H9 (cell line): ENCODE measurements at regions not wholly inside any gene's neighbourhood (a gene's known extent, or its start where the extent isn't known, plus 50 kb on each side); places are given as distances from the start of the nearest gene placed in this dataset.

Experiments used
- DNase-seq: peaks from one replicate; pipeline ENCODE4 v3.0.0-alpha.2; 2017
- H2AFZ ChIP-seq: one replicate; pipeline ENCODE4 v1.6.1; 2013; ENCODE audit warnings: mild to moderate bottlenecking, low read length, control low read depth, moderate library complexity
- H2AK5ac ChIP-seq: 2 replicates; pipeline ENCODE4 v1.6.1; 2013; ENCODE audit warnings: low read length, control low read depth, mixed read lengths; ENCODE audit not compliant: insufficient read length
- H2BK120ac ChIP-seq: one replicate; pipeline ENCODE4 v1.6.1; 2013; ENCODE audit warnings: low read depth, mild to moderate bottlenecking, low read length, control low read depth, inconsistent platforms; ENCODE audit not compliant: poor library complexity, severe bottlenecking
- H2BK12ac ChIP-seq: 2 replicates; pipeline ENCODE4 v1.6.1; 2013; ENCODE audit warnings: low read length, control low read depth, mixed read lengths, low read depth; ENCODE audit not compliant: insufficient read length
- H2BK15ac ChIP-seq: 2 replicates; pipeline ENCODE4 v1.6.1; 2013; ENCODE audit warnings: low read depth, low read length, control low read depth
- H2BK20ac ChIP-seq: one replicate; pipeline ENCODE4 v1.6.1; 2013; ENCODE audit warnings: low read depth, mild to moderate bottlenecking, low read length, control low read depth, inconsistent platforms; ENCODE audit not compliant: poor library complexity, severe bottlenecking
- H2BK5ac ChIP-seq: 2 replicates; pipeline ENCODE4 v1.6.1; 2013; ENCODE audit warnings: low read length, control low read depth, mixed read lengths; ENCODE audit not compliant: insufficient read length
- H3K14ac ChIP-seq: 2 replicates; pipeline ENCODE4 v1.6.1; 2013; ENCODE audit warnings: low read length, control low read depth; ENCODE audit not compliant: insufficient read depth
- H3K18ac ChIP-seq: 2 replicates; pipeline ENCODE4 v1.6.1; 2013; ENCODE audit warnings: low read depth, mild to moderate bottlenecking, mixed read lengths, low read length, control low read depth; ENCODE audit not compliant: insufficient read length
- H3K23ac ChIP-seq: 2 replicates; pipeline ENCODE4 v1.6.1; 2013; ENCODE audit warnings: low read length, control low read depth, mixed read lengths, low read depth; ENCODE audit not compliant: insufficient read length
- H3K23me2 ChIP-seq: 2 replicates; pipeline ENCODE4 v1.6.1; 2013; ENCODE audit warnings: low read depth, mild to moderate bottlenecking, mixed read lengths, low read length, control low read depth; ENCODE audit not compliant: insufficient read length, poor library complexity, severe bottlenecking
- H3K27ac ChIP-seq: 2 replicates; pipeline ENCODE4 v1.5.1; 2013; ENCODE audit warnings: low read length, control low read depth, mixed read lengths, low read depth; ENCODE audit not compliant: insufficient read length
- H3K27me3 ChIP-seq: 2 replicates; pipeline ENCODE4 v1.6.1; 2013; ENCODE audit warnings: low read length, control low read depth, inconsistent platforms; ENCODE audit not compliant: insufficient read depth
- H3K4ac ChIP-seq: 2 replicates; pipeline ENCODE4 v1.6.1; 2013; ENCODE audit warnings: low read depth, mild to moderate bottlenecking, control low read depth, inconsistent platforms, low read length, moderate library complexity
- H3K4me1 ChIP-seq: 2 replicates; pipeline ENCODE4 v1.6.1; 2013; ENCODE audit warnings: low read length, control low read depth, inconsistent platforms; ENCODE audit not compliant: insufficient read depth
- H3K4me2 ChIP-seq: 2 replicates; pipeline ENCODE4 v1.6.1; 2013; ENCODE audit warnings: low read length, control low read depth, mixed read lengths; ENCODE audit not compliant: insufficient read length, insufficient read depth
- H3K56ac ChIP-seq: 2 replicates; pipeline ENCODE4 v1.6.1; 2013; ENCODE audit warnings: low read depth, mild to moderate bottlenecking, mixed read lengths, low read length, control low read depth; ENCODE audit not compliant: insufficient read length
- H3K79me1 ChIP-seq: 2 replicates; pipeline ENCODE4 v1.6.1; 2013; ENCODE audit warnings: low read depth, mild to moderate bottlenecking, moderate library complexity, low read length, control low read depth, inconsistent platforms; ENCODE audit not compliant: insufficient read depth, poor library complexity, severe bottlenecking
- H3K79me2 ChIP-seq: 2 replicates; pipeline ENCODE4 v1.6.1; 2013; ENCODE audit warnings: low read length, control low read depth, inconsistent platforms; ENCODE audit not compliant: insufficient read depth
- H3K9ac ChIP-seq: 2 replicates; pipeline ENCODE4 v1.6.1; 2013; ENCODE audit warnings: low read length, control low read depth, mixed read lengths; ENCODE audit not compliant: insufficient read length; ENCODE audit errors: extremely low read depth
- H3K9me3 ChIP-seq: one replicate; pipeline ENCODE4 v1.6.1; 2013; ENCODE audit warnings: low read depth, low read length, inconsistent platforms; ENCODE audit not compliant: control insufficient read depth
- H3T11ph ChIP-seq: one replicate; pipeline ENCODE4 v1.6.1; 2013; ENCODE audit warnings: mild to moderate bottlenecking, low read length, control low read depth, inconsistent platforms
- H4K20me1 ChIP-seq: one replicate; pipeline ENCODE4 v1.6.1; 2013; ENCODE audit not compliant: control insufficient read depth, insufficient read length, insufficient read depth
- H4K5ac ChIP-seq: 2 replicates; pipeline ENCODE4 v1.6.1; 2013; ENCODE audit warnings: low read depth, mild to moderate bottlenecking, mixed read lengths, low read length, control low read depth; ENCODE audit not compliant: insufficient read length
- H4K8ac ChIP-seq: replicated peaks from 2 replicates; pipeline ENCODE4 v1.6.1; 2013; ENCODE audit warnings: low read length, control low read depth, mixed read lengths, low read depth; ENCODE audit not compliant: insufficient read length
- H4K91ac ChIP-seq: 2 replicates; pipeline ENCODE4 v1.6.1; 2013; ENCODE audit warnings: low read depth, mild to moderate bottlenecking, moderate library complexity, mixed read lengths, low read length, control low read depth; ENCODE audit not compliant: insufficient read length
- H3K27ac Mint-ChIP-seq, 3 experiments: 2 replicates in 2 of 3; 3 replicates in 1 of 3; pipeline ENCODE4 v1.8.0; 2020 to 2021; ENCODE audit warnings: mixed read lengths in 3 of 3, mild to moderate bottlenecking in 1 of 3, moderate library complexity in 1 of 3
- H3K27me3 Mint-ChIP-seq: 2 replicates; pipeline ENCODE4 v1.8.0; 2021; ENCODE audit warnings: low read depth, mild to moderate bottlenecking, moderate library complexity, mixed read lengths
- H3K36me3 Mint-ChIP-seq, 3 experiments: 2 replicates in 2 of 3; 3 replicates in 1 of 3; pipeline ENCODE4 v1.8.0; 2020 to 2021; ENCODE audit warnings: low read depth in 3 of 3, mixed read lengths in 3 of 3; ENCODE audit not compliant: insufficient read depth in 1 of 3
- H3K4me1 Mint-ChIP-seq, 2 experiments: 2 replicates each; pipeline ENCODE4 v1.8.0; 2020; ENCODE audit warnings: mixed read lengths in 2 of 2
- H3K4me3 Mint-ChIP-seq, 2 experiments: 2 replicates in 1 of 2; 3 replicates in 1 of 2; pipeline ENCODE4 v1.8.0; 2020 to 2021; ENCODE audit warnings: mild to moderate bottlenecking in 2 of 2, mixed read lengths in 2 of 2, moderate library complexity in 1 of 2
- H3K9me3 Mint-ChIP-seq, 2 experiments: 2 replicates in 1 of 2; 3 replicates in 1 of 2; pipeline ENCODE4 v1.8.0; 2020; ENCODE audit warnings: mild to moderate bottlenecking in 2 of 2, mixed read lengths in 2 of 2, moderate library complexity in 1 of 2
- WGBS: extraction: QIAGEN DNeasy Blood & Tissue Kit; methylation state at CpG from one replicate; pipeline ENCODE4 v1.1.7; 2013; ENCODE audit warnings: missing lambda C conversion rate, low lambda C conversion rate, mixed read lengths; ENCODE audit not compliant: insufficient read length; ENCODE audit errors: extremely low coverage; 5-methylcytosine and 5-hydroxymethylcytosine counted together
- TF ChIP-seq, protein P1 (sequence below): fragments of 200-600 bp; sonication (generic); conservative IDR thresholded peaks from 3 replicates; pipeline ENCODE4 v1.8.0; 2021; ENCODE audit warnings: antibody characterized with exemption, mild to moderate bottlenecking

DNA sequence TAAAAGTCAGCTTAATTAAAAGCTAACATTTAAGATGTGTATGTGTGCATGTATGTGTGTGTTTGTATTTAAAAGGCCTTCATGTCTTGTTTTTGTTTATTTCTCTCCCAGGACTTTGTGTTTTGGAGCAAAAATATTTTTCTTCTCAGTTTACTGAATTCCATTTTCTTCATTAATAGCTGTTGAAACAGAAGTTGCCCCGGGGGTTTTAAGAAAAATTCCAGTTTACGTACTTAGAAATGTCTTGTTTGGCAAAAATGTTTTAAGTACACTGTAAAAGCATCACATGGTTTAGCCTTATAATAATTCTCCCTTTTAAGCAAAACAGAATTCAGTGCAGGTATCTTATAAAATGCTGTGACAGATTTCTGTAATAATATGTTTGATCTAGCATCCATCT is 1233.0 kb upstream of the NRXN1 start:
- Histone ChIP-seq H4K8ac (no peak overlapping the region), H4K91ac (no peak overlapping the region), H3K4ac (no peak overlapping the region), H3K56ac (no peak overlapping the region), H2BK5ac (no peak overlapping the region), H3K14ac (no peak overlapping the region), H3K4me2 (no peak overlapping the region), H3T11ph (no peak overlapping the region), H3K27ac (no peak overlapping the region), H2BK20ac (no peak overlapping the region), H2BK120ac (no peak overlapping the region), H3K27me3 (no peaks in the 10 kb centered on the region), H2BK12ac (no peak overlapping the region), H4K5ac (no peak overlapping the region), H3K23me2 (no peaks in the 10 kb centered on the region), H3K18ac (no peak overlapping the region), H3K9ac (no peak overlapping the region), H3K9me3 (no peaks in the 10 kb centered on the region), H2BK15ac (no peak overlapping the region), H3K23ac (no peak overlapping the region), H2AFZ (no peak overlapping the region), H2AK5ac (no peak overlapping the region), H3K4me1 (no peaks in the 10 kb centered on the region; the same call in 1 of the 2 replicates), H3K79me2 (no peaks in the 10 kb centered on the region), H3K79me1 (no peaks in the 10 kb centered on the region), H4K20me1 (no peaks in the 10 kb centered on the region)
- Mint-ChIP-seq H3K27me3 (no peaks in the 10 kb centered on the region), H3K9me3 (peaks cover 0 to 2% of the 10 kb centered on the region in 2 experiments; a peak in 2 of 5 replicates), H3K27ac (no peak overlapping the region), H3K4me1 (peaks cover 8 to 18% of the 10 kb centered on the region in 2 experiments), H3K36me3 (peaks cover 0 to 2% (median 0%) of the 10 kb centered on the region in 3 experiments; a peak in 1 of 7 replicates), H3K4me3 (no peak overlapping the region)
- no peak for DNase-seq
- no CpG with 5 or more reads among the region's 2 CpGs for WGBS
- TF ChIP-seq, protein P1, sequence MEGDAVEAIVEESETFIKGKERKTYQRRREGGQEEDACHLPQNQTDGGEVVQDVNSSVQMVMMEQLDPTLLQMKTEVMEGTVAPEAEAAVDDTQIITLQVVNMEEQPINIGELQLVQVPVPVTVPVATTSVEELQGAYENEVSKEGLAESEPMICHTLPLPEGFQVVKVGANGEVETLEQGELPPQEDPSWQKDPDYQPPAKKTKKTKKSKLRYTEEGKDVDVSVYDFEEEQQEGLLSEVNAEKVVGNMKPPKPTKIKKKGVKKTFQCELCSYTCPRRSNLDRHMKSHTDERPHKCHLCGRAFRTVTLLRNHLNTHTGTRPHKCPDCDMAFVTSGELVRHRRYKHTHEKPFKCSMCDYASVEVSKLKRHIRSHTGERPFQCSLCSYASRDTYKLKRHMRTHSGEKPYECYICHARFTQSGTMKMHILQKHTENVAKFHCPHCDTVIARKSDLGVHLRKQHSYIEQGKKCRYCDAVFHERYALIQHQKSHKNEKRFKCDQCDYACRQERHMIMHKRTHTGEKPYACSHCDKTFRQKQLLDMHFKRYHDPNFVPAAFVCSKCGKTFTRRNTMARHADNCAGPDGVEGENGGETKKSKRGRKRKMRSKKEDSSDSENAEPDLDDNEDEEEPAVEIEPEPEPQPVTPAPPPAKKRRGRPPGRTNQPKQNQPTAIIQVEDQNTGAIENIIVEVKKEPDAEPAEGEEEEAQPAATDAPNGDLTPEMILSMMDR = no peak
